ENCODE measurements at regions not wholly inside any gene's neighbourhood (a gene's known extent, or its start where the extent isn't known, plus 50 kb on each side); places are given as distances from the start of the nearest gene placed in this dataset.

DNA sequence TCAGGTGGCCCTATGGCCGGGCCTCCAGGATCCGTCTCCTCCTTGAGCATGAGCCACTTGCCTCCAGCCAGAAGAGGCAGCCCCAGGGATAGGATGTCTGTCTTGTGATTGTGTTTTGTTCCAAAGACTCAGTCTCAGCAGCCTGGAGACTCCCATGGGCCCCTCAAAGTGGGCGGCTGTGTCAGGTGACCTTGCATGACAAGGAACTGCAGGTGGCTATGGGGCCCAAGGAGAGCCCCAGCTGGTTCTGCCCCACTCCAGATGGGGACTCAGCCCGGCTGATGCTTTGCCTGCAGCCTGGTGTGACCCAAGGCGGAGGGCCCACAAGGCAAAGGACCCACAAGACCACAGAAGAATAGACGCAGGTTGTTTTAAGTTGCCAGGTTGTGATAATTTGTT, 284.3 kb upstream of the IRX4 start:
- no peaks in the 10 kb centered on the region for H3K9me3 ChIP-seq (ENCODE audit: control insufficient read depth, low read depth, low read length)
- peaks cover 10% of the 10 kb centered on the region for H3K4me1 ChIP-seq (ENCODE audit: control insufficient read depth, low read depth, low read length)
- no peaks in the 10 kb centered on the region for H3K36me3 ChIP-seq (ENCODE audit: control insufficient read depth, low read depth, low read length)
- H3K4me3 ChIP-seq (ENCODE audit: low read length) = no peak overlapping the region
- no peak overlapping the region for H3K27ac ChIP-seq (ENCODE audit: low read length)
- H3K9ac ChIP-seq (ENCODE audit: low read length) = no peak overlapping the region
- H3K27me3 ChIP-seq (ENCODE audit: control insufficient read depth, insufficient read depth, low read length) = no peaks in the 10 kb centered on the region

DNA sequence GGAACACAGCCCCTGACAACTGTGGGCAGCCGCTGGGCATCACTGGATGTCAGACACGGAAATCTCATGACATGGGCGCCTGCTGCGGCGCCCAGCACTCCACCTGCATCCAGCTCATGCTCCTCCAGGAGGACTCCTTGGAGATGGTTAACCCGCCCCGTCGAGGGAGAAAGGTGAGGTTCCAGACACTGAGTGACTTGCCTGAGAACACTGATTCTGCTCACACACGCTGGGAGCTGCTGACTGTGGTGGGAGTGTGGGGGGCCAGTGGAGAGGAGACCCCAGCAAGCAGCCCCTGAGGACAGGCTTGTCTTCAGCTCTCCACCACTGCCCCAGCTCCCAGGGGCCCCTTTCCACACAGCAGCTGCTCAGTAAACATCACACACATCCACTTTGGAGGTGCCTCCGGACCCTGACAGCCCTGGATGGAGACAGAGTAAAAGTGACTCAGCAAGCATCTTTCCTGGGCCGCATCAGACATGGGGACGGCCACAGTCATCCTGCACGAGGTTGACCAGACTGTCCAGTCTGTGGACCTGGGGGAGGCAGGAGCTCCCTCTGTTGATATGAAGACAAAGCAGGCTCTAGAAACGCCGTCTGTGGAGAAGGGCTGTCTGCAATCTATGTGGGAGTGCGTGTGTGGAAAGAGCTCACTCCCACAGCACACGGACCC, 283.7 kb upstream of the IRX4 start:
- H3K36me3 ChIP-seq (ENCODE audit: control insufficient read depth, low read depth, low read length) = no peaks in the 10 kb centered on the region
- H3K9me3 ChIP-seq (ENCODE audit: control insufficient read depth, low read depth, low read length) = no peaks in the 10 kb centered on the region
- H3K27ac ChIP-seq (ENCODE audit: low read length) = no peak overlapping the region
- no peaks in the 10 kb centered on the region for H3K27me3 ChIP-seq (ENCODE audit: control insufficient read depth, insufficient read depth, low read length)
- peaks cover 10% of the 10 kb centered on the region for H3K4me1 ChIP-seq (ENCODE audit: control insufficient read depth, low read depth, low read length)
- H3K4me3 ChIP-seq (ENCODE audit: low read length) = no peak overlapping the region
- H3K9ac ChIP-seq (ENCODE audit: low read length) = no peak overlapping the region

DNA sequence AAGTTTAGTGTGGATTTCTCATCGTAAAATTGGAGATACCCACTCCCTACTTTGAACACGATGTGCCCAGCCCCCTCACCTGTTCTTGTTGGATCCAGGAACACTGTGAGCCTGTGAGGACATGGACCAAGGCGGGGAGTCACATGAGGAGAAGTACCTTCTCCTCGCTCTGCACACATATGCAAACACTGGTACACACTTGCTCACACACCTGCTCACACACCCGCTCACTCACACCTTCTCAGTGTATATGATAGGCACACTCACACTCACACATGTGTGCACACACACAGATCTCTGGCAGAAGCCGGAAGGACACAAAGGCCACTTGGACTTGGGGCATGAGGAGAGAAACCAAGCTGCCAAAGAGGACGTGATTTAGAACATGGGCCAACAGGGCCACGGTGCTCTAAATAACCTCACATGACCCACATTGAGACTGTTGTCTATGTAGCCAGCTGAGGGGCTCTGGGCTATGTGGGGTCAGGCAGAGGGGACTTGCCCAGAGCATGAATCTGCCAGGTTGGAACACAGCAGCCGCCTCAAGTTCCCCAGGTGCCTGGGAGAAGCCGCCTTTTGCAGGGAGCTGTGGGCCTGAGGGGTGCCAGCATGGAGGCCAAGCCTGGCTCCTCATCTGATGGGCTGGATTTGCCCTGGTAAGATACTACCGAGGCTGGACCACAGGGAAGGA, 283.0 kb upstream of the IRX4 start:
- no peaks in the 10 kb centered on the region for H3K27me3 ChIP-seq (ENCODE audit: control insufficient read depth, insufficient read depth, low read length)
- peaks cover 10% of the 10 kb centered on the region for H3K4me1 ChIP-seq (ENCODE audit: control insufficient read depth, low read depth, low read length)
- H3K9ac ChIP-seq (ENCODE audit: low read length) = no peak overlapping the region
- no peak overlapping the region for H3K4me3 ChIP-seq (ENCODE audit: low read length)
- no peak overlapping the region for H3K27ac ChIP-seq (ENCODE audit: low read length)
- H3K9me3 ChIP-seq (ENCODE audit: control insufficient read depth, low read depth, low read length) = no peaks in the 10 kb centered on the region
- no peaks in the 10 kb centered on the region for H3K36me3 ChIP-seq (ENCODE audit: control insufficient read depth, low read depth, low read length)

DNA sequence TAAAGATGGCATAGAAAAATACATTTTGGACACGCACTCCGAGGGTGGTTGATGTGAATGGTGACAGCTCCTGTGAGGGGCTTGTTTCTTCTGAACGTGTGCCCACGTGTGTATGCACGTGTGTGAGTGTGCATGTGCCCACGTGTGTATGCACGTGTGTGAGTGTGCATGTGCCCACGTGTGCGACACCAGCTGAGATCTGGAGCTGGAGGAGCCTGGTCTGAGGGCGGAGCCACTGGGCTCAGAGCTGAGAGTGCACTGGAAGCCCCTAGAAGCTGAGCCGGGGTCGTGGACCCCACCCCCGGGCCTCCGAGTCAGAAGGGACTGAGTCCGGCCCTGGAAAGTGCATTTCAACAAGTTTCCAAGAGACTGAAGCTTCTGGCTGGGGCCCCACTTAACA, 282.5 kb upstream of the IRX4 start:
- no peaks in the 10 kb centered on the region for H3K36me3 ChIP-seq (ENCODE audit: control insufficient read depth, low read depth, low read length)
- peaks cover 10% of the 10 kb centered on the region for H3K4me1 ChIP-seq (ENCODE audit: control insufficient read depth, low read depth, low read length)
- no peak overlapping the region for H3K4me3 ChIP-seq (ENCODE audit: low read length)
- H3K27me3 ChIP-seq (ENCODE audit: control insufficient read depth, insufficient read depth, low read length) = no peaks in the 10 kb centered on the region
- H3K27ac ChIP-seq (ENCODE audit: low read length) = no peak overlapping the region
- H3K9me3 ChIP-seq (ENCODE audit: control insufficient read depth, low read depth, low read length) = no peaks in the 10 kb centered on the region
- H3K9ac ChIP-seq (ENCODE audit: low read length) = no peak overlapping the region

DNA sequence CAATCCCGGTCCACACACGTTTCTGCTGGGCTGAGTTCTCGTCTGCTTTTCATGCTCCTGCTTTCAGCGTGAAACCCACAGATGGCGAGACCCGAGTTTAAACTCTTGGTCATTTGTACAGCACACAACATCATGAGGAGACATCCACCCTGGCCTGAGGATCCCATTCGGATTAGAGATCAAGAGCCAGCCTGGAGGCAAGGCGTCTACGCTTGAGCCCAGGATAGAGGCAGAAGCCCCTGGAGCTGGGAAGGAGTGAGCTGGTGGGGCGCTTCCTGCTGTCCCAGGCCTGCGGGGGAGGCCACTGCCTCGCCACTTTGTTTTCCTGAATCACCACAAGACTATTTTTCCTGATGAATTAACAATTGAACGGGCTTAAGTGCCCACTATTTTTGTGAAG, 281.9 kb upstream of the IRX4 start:
- no peaks in the 10 kb centered on the region for H3K36me3 ChIP-seq (ENCODE audit: control insufficient read depth, low read depth, low read length)
- H3K4me1 ChIP-seq (ENCODE audit: control insufficient read depth, low read depth, low read length) = peaks cover 10% of the 10 kb centered on the region
- H3K4me3 ChIP-seq (ENCODE audit: low read length) = no peak overlapping the region
- H3K9me3 ChIP-seq (ENCODE audit: control insufficient read depth, low read depth, low read length) = no peaks in the 10 kb centered on the region
- H3K9ac ChIP-seq (ENCODE audit: low read length) = no peak overlapping the region
- H3K27ac ChIP-seq (ENCODE audit: low read length) = no peak overlapping the region
- no peaks in the 10 kb centered on the region for H3K27me3 ChIP-seq (ENCODE audit: control insufficient read depth, insufficient read depth, low read length)

DNA sequence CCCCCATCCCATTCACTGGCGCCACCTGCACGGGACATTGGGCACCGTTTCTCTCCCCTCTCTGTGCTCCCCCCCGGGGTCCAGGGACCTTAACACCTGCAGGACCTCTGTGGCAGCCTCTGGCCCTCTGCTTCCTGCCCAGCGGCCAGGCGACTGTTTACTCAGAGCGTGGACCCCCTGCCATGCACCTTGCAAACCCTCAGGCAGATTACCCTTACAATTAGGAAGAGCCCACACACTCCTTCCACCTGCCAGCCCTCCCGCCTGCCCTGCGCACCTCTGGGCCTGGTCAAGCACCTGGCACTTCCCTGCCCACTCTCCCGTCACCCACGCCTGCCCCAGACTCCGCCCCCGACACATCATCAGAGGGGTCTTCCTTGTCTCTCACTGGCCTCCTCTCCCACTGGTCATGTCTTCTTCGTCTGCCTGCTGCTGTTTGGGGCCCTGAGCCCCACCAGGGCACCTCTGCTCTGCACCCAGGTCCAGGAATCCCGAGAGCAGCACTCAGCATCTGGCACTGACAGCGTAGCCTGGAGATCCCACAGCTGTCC, 281.3 kb upstream of the IRX4 start:
- H3K9me3 ChIP-seq (ENCODE audit: control insufficient read depth, low read depth, low read length) = no peaks in the 10 kb centered on the region
- peaks cover 10% of the 10 kb centered on the region for H3K4me1 ChIP-seq (ENCODE audit: control insufficient read depth, low read depth, low read length)
- no peak overlapping the region for H3K9ac ChIP-seq (ENCODE audit: low read length)
- H3K27ac ChIP-seq (ENCODE audit: low read length) = no peak overlapping the region
- no peak overlapping the region for H3K4me3 ChIP-seq (ENCODE audit: low read length)
- H3K36me3 ChIP-seq (ENCODE audit: control insufficient read depth, low read depth, low read length) = no peaks in the 10 kb centered on the region
- H3K27me3 ChIP-seq (ENCODE audit: control insufficient read depth, insufficient read depth, low read length) = no peaks in the 10 kb centered on the region

DNA sequence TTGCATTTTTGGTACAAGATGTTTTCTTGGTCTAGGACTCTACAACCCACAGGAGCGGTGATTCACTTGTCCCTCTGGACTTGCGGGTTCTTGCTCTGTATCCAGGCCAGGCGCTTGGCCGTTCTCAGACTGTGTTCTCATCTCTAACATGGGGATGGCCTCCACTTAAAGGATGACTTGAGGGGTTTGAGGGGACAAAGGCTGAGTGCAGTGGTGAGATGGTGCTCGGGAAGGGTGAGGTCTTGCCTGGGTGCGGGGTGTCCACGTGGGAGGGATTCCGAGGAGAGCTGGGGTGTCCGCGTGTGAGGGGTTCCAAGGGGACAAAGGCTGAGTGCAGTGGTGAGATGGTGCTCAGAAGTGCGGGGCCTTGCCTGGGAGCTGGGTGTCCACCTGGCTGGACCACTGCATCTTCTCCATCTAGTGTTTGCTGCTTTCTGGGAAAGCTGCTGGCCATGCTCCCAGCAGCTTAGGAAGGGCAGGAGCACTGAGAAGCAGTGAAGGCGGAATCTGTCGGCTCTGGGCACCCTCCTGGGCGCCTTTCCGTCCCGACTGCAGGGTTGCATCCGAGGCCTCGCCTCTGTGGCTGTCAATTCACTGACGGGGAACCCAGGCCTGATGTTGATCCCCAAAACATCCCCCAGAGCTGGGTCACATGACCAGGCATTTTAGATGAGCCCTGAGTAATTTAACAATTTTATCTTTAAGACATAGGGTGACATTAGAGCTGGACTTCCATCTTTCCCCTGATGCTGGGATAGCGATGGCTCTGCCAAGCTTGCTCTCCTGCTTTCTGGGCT, 280.5 kb upstream of the IRX4 start:
- Histone ChIP-seq H3K27me3 (ENCODE audit: control insufficient read depth, insufficient read depth, low read length) (no peaks in the 10 kb centered on the region), H3K27ac (ENCODE audit: low read length) (no peak overlapping the region), H3K36me3 (ENCODE audit: control insufficient read depth, low read depth, low read length) (no peaks in the 10 kb centered on the region), H3K4me3 (ENCODE audit: low read length) (no peak overlapping the region), H3K4me1 (ENCODE audit: control insufficient read depth, low read depth, low read length) (peaks cover 10% of the 10 kb centered on the region), H3K9me3 (ENCODE audit: control insufficient read depth, low read depth, low read length) (no peaks in the 10 kb centered on the region), H3K9ac (ENCODE audit: low read length) (no peak overlapping the region)

DNA sequence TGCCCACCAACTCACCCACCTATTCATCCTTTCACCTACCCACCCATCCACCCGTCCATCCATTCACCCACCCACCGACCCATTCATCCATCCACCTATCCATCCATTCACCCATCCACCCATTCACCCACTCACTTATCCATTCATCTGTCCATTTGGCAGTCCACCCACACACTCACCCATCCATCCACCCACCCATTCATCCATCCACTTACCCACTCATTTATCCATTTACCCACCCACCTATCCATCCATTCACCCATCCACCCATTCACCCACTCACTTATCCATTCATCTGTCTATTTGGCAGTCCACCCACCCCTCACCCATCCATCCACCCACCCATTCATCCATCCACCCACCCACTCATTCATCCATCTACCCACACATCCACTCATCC, 278.1 kb upstream of the IRX4 start:
- peaks cover 10% of the 10 kb centered on the region for H3K4me1 ChIP-seq (ENCODE audit: control insufficient read depth, low read depth, low read length)
- H3K9ac ChIP-seq (ENCODE audit: low read length) = no peak overlapping the region
- H3K36me3 ChIP-seq (ENCODE audit: control insufficient read depth, low read depth, low read length) = no peaks in the 10 kb centered on the region
- no peak overlapping the region for H3K27ac ChIP-seq (ENCODE audit: low read length)
- no peaks in the 10 kb centered on the region for H3K27me3 ChIP-seq (ENCODE audit: control insufficient read depth, insufficient read depth, low read length)
- no peaks in the 10 kb centered on the region for H3K9me3 ChIP-seq (ENCODE audit: control insufficient read depth, low read depth, low read length)
- no peak overlapping the region for H3K4me3 ChIP-seq (ENCODE audit: low read length)

DNA sequence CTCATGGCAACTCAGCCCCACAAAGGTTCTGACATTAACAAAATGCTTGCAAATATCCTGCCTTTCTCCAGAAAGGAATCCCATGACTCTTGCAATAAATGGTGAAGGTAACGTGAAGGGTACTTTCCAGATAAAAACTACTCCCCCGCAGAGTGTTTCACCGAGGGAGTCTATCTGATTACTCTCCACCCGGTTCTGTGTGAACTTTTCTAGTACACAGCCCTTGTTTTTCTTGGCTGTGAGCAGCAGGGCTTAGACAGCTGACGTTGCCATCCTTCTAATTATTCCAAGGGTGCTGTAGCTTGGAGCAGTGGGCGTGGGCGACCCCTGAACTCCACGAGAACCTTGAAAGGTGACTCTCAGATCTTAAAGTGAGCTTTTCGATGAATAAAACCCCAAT, 276.0 kb upstream of the IRX4 start:
- H3K27ac ChIP-seq (ENCODE audit: low read length) = no peak overlapping the region
- H3K9me3 ChIP-seq (ENCODE audit: control insufficient read depth, low read depth, low read length) = no peaks in the 10 kb centered on the region
- no peak overlapping the region for H3K9ac ChIP-seq (ENCODE audit: low read length)
- H3K27me3 ChIP-seq (ENCODE audit: control insufficient read depth, insufficient read depth, low read length) = no peaks in the 10 kb centered on the region
- H3K4me1 ChIP-seq (ENCODE audit: control insufficient read depth, low read depth, low read length) = no peaks in the 10 kb centered on the region
- H3K4me3 ChIP-seq (ENCODE audit: low read length) = no peak overlapping the region
- H3K36me3 ChIP-seq (ENCODE audit: control insufficient read depth, low read depth, low read length) = no peaks in the 10 kb centered on the region

DNA sequence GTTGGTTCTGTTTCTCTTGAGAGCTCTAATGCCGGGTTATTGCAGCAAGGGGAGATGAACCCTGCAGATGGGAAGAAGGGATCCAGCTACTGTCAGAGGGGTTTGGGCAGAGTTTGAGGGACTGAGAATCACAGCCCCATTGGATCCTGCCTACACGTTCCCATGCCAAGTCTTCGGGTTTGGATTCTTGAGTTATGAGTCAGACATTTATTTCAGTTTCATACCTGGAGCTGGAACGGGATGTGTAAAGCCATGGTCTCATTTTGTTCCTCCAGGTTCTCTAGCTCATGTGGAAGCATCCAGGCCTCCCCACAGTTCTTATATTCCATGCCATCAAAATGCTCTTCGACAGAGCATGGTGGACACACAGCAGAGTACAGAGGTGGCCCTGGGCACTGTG, 275.4 kb upstream of the IRX4 start:
- H3K9ac ChIP-seq (ENCODE audit: low read length) = no peak overlapping the region
- H3K4me3 ChIP-seq (ENCODE audit: low read length) = no peak overlapping the region
- H3K4me1 ChIP-seq (ENCODE audit: control insufficient read depth, low read depth, low read length) = no peaks in the 10 kb centered on the region
- no peaks in the 10 kb centered on the region for H3K36me3 ChIP-seq (ENCODE audit: control insufficient read depth, low read depth, low read length)
- H3K9me3 ChIP-seq (ENCODE audit: control insufficient read depth, low read depth, low read length) = no peaks in the 10 kb centered on the region
- no peak overlapping the region for H3K27ac ChIP-seq (ENCODE audit: low read length)
- no peaks in the 10 kb centered on the region for H3K27me3 ChIP-seq (ENCODE audit: control insufficient read depth, insufficient read depth, low read length)

DNA sequence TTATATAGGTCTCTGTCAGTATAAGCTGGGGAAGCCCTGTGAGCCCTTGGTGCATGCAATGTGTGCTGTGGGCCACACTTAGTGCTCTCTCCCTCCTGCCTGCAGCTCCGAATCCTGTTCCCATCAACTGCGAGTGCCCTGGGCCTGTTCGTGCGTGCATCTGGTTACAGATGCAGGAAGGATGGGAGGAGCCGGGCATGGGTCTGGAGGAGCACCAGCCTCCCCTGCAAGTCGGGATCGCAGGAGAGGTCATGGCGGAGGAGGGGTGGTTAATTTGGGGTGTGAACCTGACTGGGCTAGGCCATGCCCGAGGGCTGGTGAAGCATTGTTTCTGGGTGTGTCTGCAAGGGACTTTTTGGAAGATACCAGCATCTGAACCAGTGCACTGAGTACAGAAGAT, 274.6 kb upstream of the IRX4 start:
- Histone ChIP-seq H3K36me3 (ENCODE audit: control insufficient read depth, low read depth, low read length) (no peaks in the 10 kb centered on the region), H3K9ac (ENCODE audit: low read length) (no peak overlapping the region), H3K27me3 (ENCODE audit: control insufficient read depth, insufficient read depth, low read length) (no peaks in the 10 kb centered on the region)

More for the DNA sequence above, 274.6 kb upstream of the IRX4 start:
- Histone ChIP-seq H3K4me1 (ENCODE audit: control insufficient read depth, low read depth, low read length) (no peaks in the 10 kb centered on the region), H3K9me3 (ENCODE audit: control insufficient read depth, low read depth, low read length) (no peaks in the 10 kb centered on the region), H3K4me3 (ENCODE audit: low read length) (no peak overlapping the region), H3K27ac (ENCODE audit: low read length) (no peak overlapping the region)
